ENCODE measurements at regions not wholly inside any gene's neighbourhood (a gene's known extent, or its start where the extent isn't known, plus 50 kb on each side); places are given as distances from the start of the nearest gene placed in this dataset.

DNA sequence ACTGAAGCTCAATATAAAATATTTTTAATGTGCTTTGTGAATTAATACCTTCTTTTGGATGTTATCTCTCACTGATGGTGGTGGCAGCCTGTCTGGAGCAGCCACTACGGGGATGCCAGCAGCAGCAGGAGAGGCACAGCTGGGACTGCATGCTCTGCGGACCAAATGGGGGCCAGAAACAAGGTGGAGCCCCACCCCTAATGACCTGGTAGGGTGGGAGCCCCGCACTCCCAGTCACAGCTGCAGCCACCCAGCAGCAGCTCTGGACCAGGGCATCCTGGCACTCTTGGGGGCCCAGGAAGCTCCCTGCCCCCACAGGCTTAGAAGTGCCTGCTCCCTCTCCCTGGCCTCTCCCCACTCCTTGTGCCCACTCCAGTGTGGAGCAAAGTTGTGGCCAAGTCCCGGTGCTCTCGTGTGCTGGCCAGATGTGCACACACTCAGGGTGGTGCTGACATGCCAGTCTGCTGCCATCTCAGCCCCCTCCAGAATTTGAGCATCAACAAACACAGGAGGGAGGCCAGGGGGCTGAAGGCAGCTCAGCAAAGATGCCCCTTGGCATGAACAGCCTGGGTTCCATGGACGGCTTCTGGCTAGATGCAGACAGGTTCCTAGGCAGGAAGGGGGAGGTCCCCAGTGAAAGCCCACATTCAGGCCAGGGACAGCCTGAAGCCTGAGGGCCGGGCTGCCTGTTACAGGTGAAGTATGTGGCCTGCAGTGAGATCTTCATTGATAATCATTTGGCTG lies 696.7 kb upstream of the SLITRK5 start:
- TF ChIP-seq FOXM1 (IDR thresholded peaks at IDR 0.05; ENCODE audit: borderline replicate concordance), result no peak
- TF ChIP-seq CTBP1 (IDR thresholded peaks at IDR 0.05; ENCODE audit: borderline replicate concordance), result no peak
- no peak for TF ChIP-seq PKNOX1 (IDR thresholded peaks at IDR 0.05)
- TF ChIP-seq SP1 (IDR thresholded peaks at IDR 0.05), result no peak
- no peak for TF ChIP-seq SUZ12 (IDR thresholded peaks at IDR 0.05)
- TF ChIP-seq ARNT (IDR thresholded peaks at IDR 0.05), result no peak
- no peak for TF ChIP-seq ZNF384 (IDR thresholded peaks at IDR 0.05)
- no peak for TF ChIP-seq L3MBTL2 (conservative IDR thresholded peaks at IDR 0.05)
- TF ChIP-seq TARDBP (IDR thresholded peaks at IDR 0.05), result no peak
- no peak for TF ChIP-seq LEF1 (IDR thresholded peaks at IDR 0.05; ENCODE audit: borderline replicate concordance)
- TF ChIP-seq ELF4 (IDR thresholded peaks at IDR 0.05), result no peak
- no peak for TF ChIP-seq NFRKB (IDR thresholded peaks at IDR 0.05)
- no peak for TF ChIP-seq HDGF (IDR thresholded peaks at IDR 0.05; ENCODE audit: borderline replicate concordance)
- no peak for TF ChIP-seq FOXA1 (IDR thresholded peaks at IDR 0.05)
